ENCODE measurements at regions not wholly inside any gene's neighbourhood (a gene's known extent, or its start where the extent isn't known, plus 50 kb on each side); places are given as distances from the start of the nearest gene placed in this dataset.

GRCh38 chr1:30650968-30651320 lies 72.4 kb downstream of the MATN1 start:
- TF ChIP-seq CTCF (IDR thresholded peaks at IDR 0.05; ENCODE audit: low read depth, low read length, poor library complexity, severe bottlenecking), result no peak
- TF ChIP-seq EZH2phosphoT487 (IDR thresholded peaks at IDR 0.05; ENCODE audit: borderline replicate concordance, low read length), result no peak
